H9 (cell line): ENCODE measurements at regions not wholly inside any gene's neighbourhood (a gene's known extent, or its start where the extent isn't known, plus 50 kb on each side); places are given as distances from the start of the nearest gene placed in this dataset.

ENCODE experiments used
- DNase-seq: peaks from one replicate; pipeline ENCODE4 v3.0.0-alpha.2; 2017
- H2AFZ ChIP-seq: one replicate; pipeline ENCODE4 v1.6.1; 2013; ENCODE audit warnings: mild to moderate bottlenecking, low read length, control low read depth, moderate library complexity
- H2AK5ac ChIP-seq: 2 replicates; pipeline ENCODE4 v1.6.1; 2013; ENCODE audit warnings: low read length, control low read depth, mixed read lengths; ENCODE audit not compliant: insufficient read length
- H2BK120ac ChIP-seq: one replicate; pipeline ENCODE4 v1.6.1; 2013; ENCODE audit warnings: low read depth, mild to moderate bottlenecking, low read length, control low read depth, inconsistent platforms; ENCODE audit not compliant: poor library complexity, severe bottlenecking
- H2BK12ac ChIP-seq: 2 replicates; pipeline ENCODE4 v1.6.1; 2013; ENCODE audit warnings: low read length, control low read depth, mixed read lengths, low read depth; ENCODE audit not compliant: insufficient read length
- H2BK15ac ChIP-seq: 2 replicates; pipeline ENCODE4 v1.6.1; 2013; ENCODE audit warnings: low read depth, low read length, control low read depth
- H2BK20ac ChIP-seq: one replicate; pipeline ENCODE4 v1.6.1; 2013; ENCODE audit warnings: low read depth, mild to moderate bottlenecking, low read length, control low read depth, inconsistent platforms; ENCODE audit not compliant: poor library complexity, severe bottlenecking
- H2BK5ac ChIP-seq: 2 replicates; pipeline ENCODE4 v1.6.1; 2013; ENCODE audit warnings: low read length, control low read depth, mixed read lengths; ENCODE audit not compliant: insufficient read length
- H3K14ac ChIP-seq: 2 replicates; pipeline ENCODE4 v1.6.1; 2013; ENCODE audit warnings: low read length, control low read depth; ENCODE audit not compliant: insufficient read depth
- H3K18ac ChIP-seq: 2 replicates; pipeline ENCODE4 v1.6.1; 2013; ENCODE audit warnings: low read depth, mild to moderate bottlenecking, mixed read lengths, low read length, control low read depth; ENCODE audit not compliant: insufficient read length
- H3K23ac ChIP-seq: 2 replicates; pipeline ENCODE4 v1.6.1; 2013; ENCODE audit warnings: low read length, control low read depth, mixed read lengths, low read depth; ENCODE audit not compliant: insufficient read length
- H3K23me2 ChIP-seq: 2 replicates; pipeline ENCODE4 v1.6.1; 2013; ENCODE audit warnings: low read depth, mild to moderate bottlenecking, mixed read lengths, low read length, control low read depth; ENCODE audit not compliant: insufficient read length, poor library complexity, severe bottlenecking
- H3K27ac ChIP-seq: 2 replicates; pipeline ENCODE4 v1.5.1; 2013; ENCODE audit warnings: low read length, control low read depth, mixed read lengths, low read depth; ENCODE audit not compliant: insufficient read length
- H3K27me3 ChIP-seq: 2 replicates; pipeline ENCODE4 v1.6.1; 2013; ENCODE audit warnings: low read length, control low read depth, inconsistent platforms; ENCODE audit not compliant: insufficient read depth
- H3K4ac ChIP-seq: 2 replicates; pipeline ENCODE4 v1.6.1; 2013; ENCODE audit warnings: low read depth, mild to moderate bottlenecking, control low read depth, inconsistent platforms, low read length, moderate library complexity
- H3K4me1 ChIP-seq: 2 replicates; pipeline ENCODE4 v1.6.1; 2013; ENCODE audit warnings: low read length, control low read depth, inconsistent platforms; ENCODE audit not compliant: insufficient read depth
- H3K4me2 ChIP-seq: 2 replicates; pipeline ENCODE4 v1.6.1; 2013; ENCODE audit warnings: low read length, control low read depth, mixed read lengths; ENCODE audit not compliant: insufficient read length, insufficient read depth
- H3K56ac ChIP-seq: 2 replicates; pipeline ENCODE4 v1.6.1; 2013; ENCODE audit warnings: low read depth, mild to moderate bottlenecking, mixed read lengths, low read length, control low read depth; ENCODE audit not compliant: insufficient read length
- H3K79me1 ChIP-seq: 2 replicates; pipeline ENCODE4 v1.6.1; 2013; ENCODE audit warnings: low read depth, mild to moderate bottlenecking, moderate library complexity, low read length, control low read depth, inconsistent platforms; ENCODE audit not compliant: insufficient read depth, poor library complexity, severe bottlenecking
- H3K79me2 ChIP-seq: 2 replicates; pipeline ENCODE4 v1.6.1; 2013; ENCODE audit warnings: low read length, control low read depth, inconsistent platforms; ENCODE audit not compliant: insufficient read depth
- H3K9ac ChIP-seq: 2 replicates; pipeline ENCODE4 v1.6.1; 2013; ENCODE audit warnings: low read length, control low read depth, mixed read lengths; ENCODE audit not compliant: insufficient read length; ENCODE audit errors: extremely low read depth
- H3K9me3 ChIP-seq: one replicate; pipeline ENCODE4 v1.6.1; 2013; ENCODE audit warnings: low read depth, low read length, inconsistent platforms; ENCODE audit not compliant: control insufficient read depth
- H3T11ph ChIP-seq: one replicate; pipeline ENCODE4 v1.6.1; 2013; ENCODE audit warnings: mild to moderate bottlenecking, low read length, control low read depth, inconsistent platforms
- H4K20me1 ChIP-seq: one replicate; pipeline ENCODE4 v1.6.1; 2013; ENCODE audit not compliant: control insufficient read depth, insufficient read length, insufficient read depth
- H4K5ac ChIP-seq: 2 replicates; pipeline ENCODE4 v1.6.1; 2013; ENCODE audit warnings: low read depth, mild to moderate bottlenecking, mixed read lengths, low read length, control low read depth; ENCODE audit not compliant: insufficient read length
- H4K8ac ChIP-seq: replicated peaks from 2 replicates; pipeline ENCODE4 v1.6.1; 2013; ENCODE audit warnings: low read length, control low read depth, mixed read lengths, low read depth; ENCODE audit not compliant: insufficient read length
- H4K91ac ChIP-seq: 2 replicates; pipeline ENCODE4 v1.6.1; 2013; ENCODE audit warnings: low read depth, mild to moderate bottlenecking, moderate library complexity, mixed read lengths, low read length, control low read depth; ENCODE audit not compliant: insufficient read length
- H3K27ac Mint-ChIP-seq, 3 experiments: 2 replicates in 2 of 3; 3 replicates in 1 of 3; pipeline ENCODE4 v1.8.0; 2020 to 2021; ENCODE audit warnings: mixed read lengths in 3 of 3, mild to moderate bottlenecking in 1 of 3, moderate library complexity in 1 of 3
- H3K27me3 Mint-ChIP-seq: 2 replicates; pipeline ENCODE4 v1.8.0; 2021; ENCODE audit warnings: low read depth, mild to moderate bottlenecking, moderate library complexity, mixed read lengths
- H3K36me3 Mint-ChIP-seq, 3 experiments: 2 replicates in 2 of 3; 3 replicates in 1 of 3; pipeline ENCODE4 v1.8.0; 2020 to 2021; ENCODE audit warnings: low read depth in 3 of 3, mixed read lengths in 3 of 3; ENCODE audit not compliant: insufficient read depth in 1 of 3
- H3K4me1 Mint-ChIP-seq, 2 experiments: 2 replicates each; pipeline ENCODE4 v1.8.0; 2020; ENCODE audit warnings: mixed read lengths in 2 of 2
- H3K4me3 Mint-ChIP-seq, 2 experiments: 2 replicates in 1 of 2; 3 replicates in 1 of 2; pipeline ENCODE4 v1.8.0; 2020 to 2021; ENCODE audit warnings: mild to moderate bottlenecking in 2 of 2, mixed read lengths in 2 of 2, moderate library complexity in 1 of 2
- H3K9me3 Mint-ChIP-seq, 2 experiments: 2 replicates in 1 of 2; 3 replicates in 1 of 2; pipeline ENCODE4 v1.8.0; 2020; ENCODE audit warnings: mild to moderate bottlenecking in 2 of 2, mixed read lengths in 2 of 2, moderate library complexity in 1 of 2
- CTCF ChIP-seq: fragments of 200-600 bp; sonication (generic); conservative IDR thresholded peaks from 3 replicates; pipeline ENCODE4 v1.8.0; 2021; ENCODE audit warnings: antibody characterized with exemption, mild to moderate bottlenecking
- WGBS: extraction: QIAGEN DNeasy Blood & Tissue Kit; methylation state at CpG from one replicate; pipeline ENCODE4 v1.1.7; 2013; ENCODE audit warnings: missing lambda C conversion rate, low lambda C conversion rate, mixed read lengths; ENCODE audit not compliant: insufficient read length; ENCODE audit errors: extremely low coverage; 5-methylcytosine and 5-hydroxymethylcytosine counted together

DNA sequence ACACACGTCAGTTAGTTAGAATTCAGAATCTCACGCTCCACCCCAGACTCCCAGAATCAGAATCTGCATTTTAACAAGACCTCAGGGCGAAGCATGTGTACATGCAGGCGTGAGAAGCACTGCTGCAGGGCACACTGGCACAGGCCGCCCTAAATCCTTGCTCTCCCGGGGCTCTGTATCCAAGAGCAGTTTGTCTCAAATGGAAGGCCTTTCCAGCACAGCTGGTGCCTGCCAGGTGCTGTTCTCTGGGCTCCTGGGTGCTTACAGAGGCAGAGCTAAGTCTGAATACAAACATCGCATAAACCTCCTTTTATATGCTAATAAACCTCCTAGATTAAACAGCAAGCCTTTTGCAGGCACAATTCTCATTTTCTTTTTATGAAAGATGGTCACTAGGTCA, 119.1 kb upstream of the CD93 start:
- H3K27me3 ChIP-seq, result no peaks in the 10 kb centered on the region
- no peak for TF ChIP-seq CTCF

More for the DNA sequence above, 119.1 kb upstream of the CD93 start:
- H3K9me3 ChIP-seq, result no peaks in the 10 kb centered on the region
- Mint-ChIP-seq H3K27me3 (peaks cover 60% of the 10 kb centered on the region), H3K4me3 (peak overlapping the region in 1 of 2 experiments; percentile 41; a peak in 2 of 5 replicates), H3K9me3 (no peaks in the 10 kb centered on the region), H3K27ac (no peak overlapping the region), H3K4me1 (peaks cover 24 to 27% of the 10 kb centered on the region in 2 experiments), H3K36me3 (no peaks in the 10 kb centered on the region)
- peaks cover 7% of the 10 kb centered on the region for H3K4me1 ChIP-seq
- DNase-seq, result peak; percentile 54
- no peak overlapping the region for H4K5ac ChIP-seq
- H2BK20ac ChIP-seq, result no peak overlapping the region
- no CpG with 5 or more reads among the region's 7 CpGs for WGBS
- H3K56ac ChIP-seq, result no peak overlapping the region
- no peak overlapping the region for H4K8ac ChIP-seq
- no peaks in the 10 kb centered on the region for H3K23me2 ChIP-seq
- no peaks in the 10 kb centered on the region for H4K20me1 ChIP-seq
- no peak overlapping the region for H2BK15ac ChIP-seq
- no peak overlapping the region for H2AK5ac ChIP-seq
- no peak overlapping the region for H3K18ac ChIP-seq
- H3K79me1 ChIP-seq, result no peaks in the 10 kb centered on the region
- no peak overlapping the region for H3K4me2 ChIP-seq
- H2BK120ac ChIP-seq, result no peak overlapping the region
- no peak overlapping the region for H2BK12ac ChIP-seq
- H3K79me2 ChIP-seq, result no peaks in the 10 kb centered on the region
- H2AFZ ChIP-seq, result no peak overlapping the region
- H3K14ac ChIP-seq, result no peak overlapping the region
- H3K23ac ChIP-seq, result no peak overlapping the region
- H3T11ph ChIP-seq, result no peak overlapping the region
- no peak overlapping the region for H3K27ac ChIP-seq
- H4K91ac ChIP-seq, result no peak overlapping the region
- no peak overlapping the region for H2BK5ac ChIP-seq
- no peak overlapping the region for H3K9ac ChIP-seq
- no peak overlapping the region for H3K4ac ChIP-seq
